Testis (tissue), 2 donors: ENCODE measurements at regions not wholly inside any gene's neighbourhood (a gene's known extent, or its start where the extent isn't known, plus 50 kb on each side); places are given as distances from the start of the nearest gene placed in this dataset.

ENCODE experiments used
- DNase-seq: peaks from one replicate; pipeline ENCODE4 v3.0.0-alpha.2; 2019
- H3K27ac ChIP-seq, 2 donors: fragments of 200-600 bp; sonication (generic); one replicate each; pipeline ENCODE4 v1.5.1; 2019
- H3K27me3 ChIP-seq: fragments of 200-600 bp; sonication (generic); one replicate; pipeline ENCODE4 v1.5.1; 2019
- H3K36me3 ChIP-seq: fragments of 200-600 bp; sonication (generic); one replicate; pipeline ENCODE4 v1.5.1; 2017; ENCODE audit warnings: low read depth; ENCODE audit errors: missing control alignments
- H3K4me1 ChIP-seq: fragments of 200-600 bp; sonication (generic); one replicate; pipeline ENCODE4 v1.5.1; 2019
- H3K4me3 ChIP-seq, 2 donors: fragments of 200-600 bp; sonication (generic); one replicate each; pipeline ENCODE4 v1.5.1; 2017 to 2019
- H3K9me3 ChIP-seq: fragments of 200-600 bp; sonication (generic); one replicate; pipeline ENCODE4 v1.5.1; 2017
- CTCF ChIP-seq, 3 experiments: fragments of 450-650 bp in 2 of 3; fragments of 200-600 bp in 1 of 3; sonication (generic) in 1 of 3; IDR thresholded peaks; one replicate each; pipeline ENCODE4 v1.5.1; 2016 to 2019; ENCODE audit warnings: antibody characterized with exemption in 3 of 3, mild to moderate bottlenecking in 2 of 3, moderate library complexity in 1 of 3
- POLR2A ChIP-seq: fragments of 450-650 bp; IDR thresholded peaks from one replicate; pipeline ENCODE4 v1.6.1; 2017; ENCODE audit warnings: antibody characterized with exemption, mild to moderate bottlenecking, moderate library complexity
- whole genome bisulfite sequencing, 2 donors: methylation state at CpG; one replicate each; pipeline ENCODE4 v1.1.5; 2018; 5-methylcytosine and 5-hydroxymethylcytosine counted together
- intact Hi-C: fragments of 100-400 bp; cut with DNase I; formaldehyde crosslinking; loops from one replicate; pipeline ENCODE4 v1.15.1; 2023; ENCODE audit warnings: low total_unique reads

DNA sequence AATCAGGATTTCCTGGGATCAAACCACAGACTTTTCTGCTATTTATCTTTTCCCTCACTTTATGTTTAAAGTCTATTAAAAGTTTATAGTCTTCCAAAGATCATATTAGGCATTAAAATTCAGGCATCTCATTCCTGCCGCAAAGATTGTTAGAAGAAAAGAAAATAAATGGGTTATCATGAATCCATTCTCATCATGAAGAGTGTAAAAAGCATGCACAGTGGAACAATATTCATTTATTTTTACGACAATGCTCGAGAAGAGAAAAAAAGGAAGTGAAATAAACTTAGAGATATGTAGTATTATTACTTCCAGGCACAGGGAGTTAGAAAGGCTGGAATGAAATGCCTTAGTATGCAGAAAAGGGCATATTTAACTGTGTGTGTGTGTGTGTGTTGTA is 213.7 kb upstream of the PLSCR5 start:
- H3K27ac ChIP-seq: no peak overlapping the region
- no peak overlapping the region for H3K4me3 ChIP-seq
- H3K4me1 ChIP-seq: no peaks in the 10 kb centered on the region
- WGBS, 2 donors: 84 to 90% methylated on average over 3 of the region's 3 CpGs
- intact Hi-C loops: no loop called here
- no peaks in the 10 kb centered on the region for H3K27me3 ChIP-seq
- no peaks in the 10 kb centered on the region for H3K36me3 ChIP-seq
- DNase-seq: no peak
- H3K9me3 ChIP-seq: no peaks in the 10 kb centered on the region
- TF ChIP-seq CTCF (IDR thresholded peaks at IDR 0.05) (no peak), POLR2A (no peak)

DNA sequence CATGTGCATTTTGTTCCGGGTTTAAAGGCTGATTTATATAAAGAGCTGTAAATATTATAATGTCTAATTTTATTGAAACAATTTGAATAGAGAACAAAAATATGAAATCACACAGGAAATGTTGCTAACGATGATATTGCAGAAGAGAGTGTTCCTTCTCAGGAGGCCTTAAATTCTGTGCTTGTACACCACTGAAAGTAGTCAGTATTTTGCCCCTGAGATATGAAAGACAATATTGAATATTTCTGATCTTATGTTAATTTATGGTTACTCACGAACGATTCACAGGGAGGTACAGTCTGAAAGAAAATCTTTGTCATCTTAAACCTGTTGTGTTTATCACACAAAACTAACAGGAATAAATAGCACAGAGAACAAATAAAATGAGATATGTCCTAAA is 213.2 kb upstream of the PLSCR5 start:
- Histone ChIP-seq H3K27ac (no peak overlapping the region), H3K36me3 (no peaks in the 10 kb centered on the region), H3K27me3 (no peaks in the 10 kb centered on the region), H3K4me3 (no peak overlapping the region), H3K4me1 (no peaks in the 10 kb centered on the region), H3K9me3 (no peaks in the 10 kb centered on the region)
- no peak for TF ChIP-seq POLR2A
- TF ChIP-seq CTCF (IDR thresholded peaks at IDR 0.05): no peak
- 72 to 74% methylated on average over 4 of the region's 4 CpGs for WGBS, 2 donors
- no peak for DNase-seq
- intact Hi-C loops: no loop called here

DNA sequence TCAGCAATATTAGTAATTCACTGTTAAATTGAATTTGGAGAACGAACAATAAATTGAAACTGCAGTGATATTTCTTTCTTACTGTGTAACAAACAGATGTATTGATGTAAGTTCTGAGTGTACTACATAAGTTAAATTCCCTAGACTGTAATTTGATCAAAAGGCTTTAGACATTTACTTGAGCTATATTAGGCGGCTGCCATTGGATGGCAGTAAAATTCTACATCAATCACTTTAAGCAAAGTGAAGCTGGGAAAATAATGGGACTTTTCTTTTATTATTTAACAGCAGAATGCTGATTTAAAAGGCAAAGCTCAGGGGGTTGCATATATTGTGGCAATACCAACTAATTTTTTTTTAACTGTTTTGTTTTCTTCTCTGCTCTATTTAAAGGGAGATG is 212.6 kb upstream of the PLSCR5 start:
- Histone ChIP-seq H3K36me3 (no peaks in the 10 kb centered on the region), H3K4me3 (no peak overlapping the region), H3K27ac (no peak overlapping the region), H3K27me3 (no peaks in the 10 kb centered on the region), H3K4me1 (no peaks in the 10 kb centered on the region), H3K9me3 (no peaks in the 10 kb centered on the region)
- TF ChIP-seq CTCF (IDR thresholded peaks at IDR 0.05): peak in 1 of 3 experiments; percentile 13
- TF ChIP-seq POLR2A: no peak
- WGBS, 2 donors: 69 to 77% methylated on average over 2 of the region's 2 CpGs
- peak; percentile 15 for DNase-seq
- intact Hi-C loops: no loop called here

- Histone ChIP-seq H3K27me3 (no peaks in the 10 kb centered on the region), H3K4me1 (no peaks in the 10 kb centered on the region), H3K36me3 (no peaks in the 10 kb centered on the region), H3K9me3 (no peaks in the 10 kb centered on the region), H3K27ac (no peak overlapping the region), H3K4me3 (no peak overlapping the region)
- TF ChIP-seq CTCF (IDR thresholded peaks at IDR 0.05) (no peak), POLR2A (no peak)
- intact Hi-C loops: no loop called here
- DNase-seq: no peak
- 92 to 100% methylated on average over 1 of the region's 1 CpG for WGBS, 2 donors
Observed at GRCh38 chr3:146814601-146815315, 209.6 kb upstream of the PLSCR5 start.

DNA sequence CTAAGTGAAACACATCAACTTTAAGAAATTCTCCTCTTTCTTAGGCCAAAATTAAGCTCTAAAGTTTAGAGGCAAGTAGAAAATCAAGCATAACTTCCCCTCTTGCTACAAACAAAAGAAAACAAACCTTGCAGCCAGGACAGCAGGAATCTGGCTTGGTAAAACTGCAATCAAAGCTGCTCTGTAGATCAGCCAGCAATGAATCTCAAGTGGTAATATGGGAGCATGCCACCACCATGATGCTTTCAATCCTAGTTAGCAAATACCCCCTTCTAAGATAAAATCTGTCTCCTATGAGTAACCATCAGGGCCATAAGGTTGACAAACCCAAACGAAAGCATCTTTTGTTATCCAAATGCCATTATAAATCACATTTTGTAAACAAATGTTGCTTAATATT is 208.3 kb upstream of the PLSCR5 start:
- Histone ChIP-seq H3K9me3 (no peaks in the 10 kb centered on the region), H3K4me1 (no peaks in the 10 kb centered on the region), H3K27me3 (no peaks in the 10 kb centered on the region), H3K36me3 (no peaks in the 10 kb centered on the region), H3K27ac (no peak overlapping the region), H3K4me3 (no peak overlapping the region)
- DNase-seq: no peak
- TF ChIP-seq POLR2A (no peak), CTCF (IDR thresholded peaks at IDR 0.05) (no peak)
- WGBS, 2 donors: 53 to 64% methylated on average over 1 of the region's 1 CpG
- intact Hi-C loops: no loop called here
